Astrocyte (in vitro differentiated cells and primary cell): ENCODE measurements at regions not wholly inside any gene's neighbourhood (a gene's known extent, or its start where the extent isn't known, plus 50 kb on each side); places are given as distances from the start of the nearest gene placed in this dataset.
"Not testable (repeated sequence)": the region's sequence is repeated elsewhere in the genome, so short reads cannot be mapped to it uniquely, and the experiment has no call there.

Experiments
- DNase-seq: peaks from one replicate; pipeline ENCODE4 v3.0.0-alpha.2; 2010; ENCODE audit warnings: low read depth
- FAIRE-seq: peaks from 2 replicates; lab custom pipeline; 2011; peaks lifted over from hg19 to GRCh38; lab: Jason Lieb, UNC
- H2AFZ ChIP-seq: 2 replicates; pipeline ENCODE4 v1.6.0; 2012; ENCODE audit warnings: low read depth, low read length, inconsistent platforms
- H3K27ac ChIP-seq: 2 replicates; pipeline ENCODE4 v1.5.1; 2011; ENCODE audit warnings: low read depth, low read length, inconsistent platforms
- H3K27me3 ChIP-seq: 2 replicates; pipeline ENCODE4 v1.6.0; 2011; ENCODE audit warnings: low read length, inconsistent platforms; ENCODE audit not compliant: insufficient read depth
- H3K36me3 ChIP-seq: 2 replicates; pipeline ENCODE4 v1.5.1; 2011; ENCODE audit warnings: low read length, inconsistent platforms; ENCODE audit not compliant: insufficient read depth
- H3K4me1 ChIP-seq: 2 replicates; pipeline ENCODE4 v1.5.1; 2011; ENCODE audit warnings: low read length, inconsistent platforms; ENCODE audit not compliant: insufficient read depth
- H3K4me2 ChIP-seq: 2 replicates; pipeline ENCODE4 v1.6.0; 2012; ENCODE audit warnings: low read length, inconsistent platforms
- H3K4me3 ChIP-seq: 2 replicates; pipeline ENCODE4 v1.5.1; 2011; ENCODE audit warnings: low read depth, mild to moderate bottlenecking, low read length, inconsistent platforms; ENCODE audit not compliant: insufficient read depth
- H3K79me2 ChIP-seq: 2 replicates; pipeline ENCODE4 v1.6.0; 2012; ENCODE audit warnings: mild to moderate bottlenecking, low read length, inconsistent platforms; ENCODE audit not compliant: insufficient read depth
- H3K9ac ChIP-seq: 2 replicates; pipeline ENCODE4 v1.6.0; 2012; ENCODE audit warnings: mild to moderate bottlenecking, low read length, inconsistent platforms
- H3K9me3 ChIP-seq: 2 replicates; pipeline ENCODE4 v1.5.1; 2012; ENCODE audit warnings: low read depth, mild to moderate bottlenecking, low read length, inconsistent platforms; ENCODE audit not compliant: insufficient read depth
- H4K20me1 ChIP-seq: 2 replicates; pipeline ENCODE4 v1.6.0; 2012; ENCODE audit warnings: low read length, inconsistent platforms; ENCODE audit not compliant: insufficient read depth
- H3K27ac Mint-ChIP-seq: one replicate; pipeline ENCODE4 v1.8.0; 2021; ENCODE audit warnings: mild to moderate bottlenecking, mixed read lengths; ENCODE audit not compliant: unreplicated experiment
- H3K27me3 Mint-ChIP-seq: one replicate; pipeline ENCODE4 v1.8.0; 2021; ENCODE audit warnings: low read depth, mixed read lengths; ENCODE audit not compliant: unreplicated experiment
- H3K36me3 Mint-ChIP-seq: one replicate; pipeline ENCODE4 v1.8.0; 2021; ENCODE audit warnings: low read depth, mixed read lengths; ENCODE audit not compliant: unreplicated experiment
- H3K4me1 Mint-ChIP-seq: one replicate; pipeline ENCODE4 v1.8.0; 2021; ENCODE audit warnings: low read depth, mixed read lengths; ENCODE audit not compliant: unreplicated experiment
- H3K4me3 Mint-ChIP-seq: one replicate; pipeline ENCODE4 v1.8.0; 2021; ENCODE audit warnings: mild to moderate bottlenecking, moderate library complexity, mixed read lengths; ENCODE audit not compliant: unreplicated experiment
- H3K9me3 Mint-ChIP-seq: one replicate; pipeline ENCODE4 v1.8.0; 2021; ENCODE audit warnings: mild to moderate bottlenecking, mixed read lengths; ENCODE audit not compliant: unreplicated experiment
- EZH2 ChIP-seq: IDR thresholded peaks from 2 replicates; pipeline ENCODE4 v1.6.1; 2012; ENCODE audit warnings: mild to moderate bottlenecking, low read length, inconsistent platforms; ENCODE audit not compliant: insufficient read depth
- TF ChIP-seq, protein P1 (sequence below): IDR thresholded peaks from 2 replicates; pipeline ENCODE4 v1.5.1; 2011; ENCODE audit warnings: low read depth, mild to moderate bottlenecking, inconsistent platforms, low read length, moderate library complexity; ENCODE audit not compliant: insufficient read depth

DNA sequence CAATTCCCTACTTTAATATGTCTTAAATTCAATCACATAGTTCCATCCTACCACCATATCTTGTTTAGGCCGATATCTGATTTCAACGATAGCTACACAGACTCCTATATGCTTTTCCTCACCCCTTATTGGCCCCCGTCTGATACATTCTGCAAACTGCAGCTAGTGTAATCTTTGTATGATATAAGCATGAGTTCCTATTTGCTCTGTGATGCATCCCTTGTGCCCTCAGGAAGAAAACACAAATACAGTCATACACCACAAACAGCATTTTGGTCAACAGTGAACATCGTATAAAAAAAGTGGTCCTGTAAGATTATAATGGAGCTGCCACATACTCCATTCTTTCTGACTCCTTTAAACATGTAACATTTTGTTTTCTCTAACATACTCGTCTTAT lies 837.8 kb upstream of the CDH6 start:
- DNase-seq (no peak), FAIRE-seq (no peak)
- Histone ChIP-seq H3K36me3 (no peaks in the 10 kb centered on the region), H3K4me3 (no peak overlapping the region), H3K4me2 (no peak overlapping the region), H2AFZ (no peak overlapping the region), H3K79me2 (no peaks in the 10 kb centered on the region), H3K4me1 (no peaks in the 10 kb centered on the region), H3K27ac (no peak overlapping the region), H3K9me3 (no peaks in the 10 kb centered on the region), H3K9ac (no peak overlapping the region), H4K20me1 (no peaks in the 10 kb centered on the region), H3K27me3 (no peaks in the 10 kb centered on the region)
- Mint-ChIP-seq H3K27me3 (no peaks in the 10 kb centered on the region), H3K9me3 (no peaks in the 10 kb centered on the region), H3K27ac (no peak overlapping the region), H3K36me3 (no peaks in the 10 kb centered on the region), H3K4me3 (no peak overlapping the region), H3K4me1 (no peaks in the 10 kb centered on the region)
- TF ChIP-seq, protein P1, sequence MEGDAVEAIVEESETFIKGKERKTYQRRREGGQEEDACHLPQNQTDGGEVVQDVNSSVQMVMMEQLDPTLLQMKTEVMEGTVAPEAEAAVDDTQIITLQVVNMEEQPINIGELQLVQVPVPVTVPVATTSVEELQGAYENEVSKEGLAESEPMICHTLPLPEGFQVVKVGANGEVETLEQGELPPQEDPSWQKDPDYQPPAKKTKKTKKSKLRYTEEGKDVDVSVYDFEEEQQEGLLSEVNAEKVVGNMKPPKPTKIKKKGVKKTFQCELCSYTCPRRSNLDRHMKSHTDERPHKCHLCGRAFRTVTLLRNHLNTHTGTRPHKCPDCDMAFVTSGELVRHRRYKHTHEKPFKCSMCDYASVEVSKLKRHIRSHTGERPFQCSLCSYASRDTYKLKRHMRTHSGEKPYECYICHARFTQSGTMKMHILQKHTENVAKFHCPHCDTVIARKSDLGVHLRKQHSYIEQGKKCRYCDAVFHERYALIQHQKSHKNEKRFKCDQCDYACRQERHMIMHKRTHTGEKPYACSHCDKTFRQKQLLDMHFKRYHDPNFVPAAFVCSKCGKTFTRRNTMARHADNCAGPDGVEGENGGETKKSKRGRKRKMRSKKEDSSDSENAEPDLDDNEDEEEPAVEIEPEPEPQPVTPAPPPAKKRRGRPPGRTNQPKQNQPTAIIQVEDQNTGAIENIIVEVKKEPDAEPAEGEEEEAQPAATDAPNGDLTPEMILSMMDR = no peak
- no peak for TF ChIP-seq EZH2

DNA sequence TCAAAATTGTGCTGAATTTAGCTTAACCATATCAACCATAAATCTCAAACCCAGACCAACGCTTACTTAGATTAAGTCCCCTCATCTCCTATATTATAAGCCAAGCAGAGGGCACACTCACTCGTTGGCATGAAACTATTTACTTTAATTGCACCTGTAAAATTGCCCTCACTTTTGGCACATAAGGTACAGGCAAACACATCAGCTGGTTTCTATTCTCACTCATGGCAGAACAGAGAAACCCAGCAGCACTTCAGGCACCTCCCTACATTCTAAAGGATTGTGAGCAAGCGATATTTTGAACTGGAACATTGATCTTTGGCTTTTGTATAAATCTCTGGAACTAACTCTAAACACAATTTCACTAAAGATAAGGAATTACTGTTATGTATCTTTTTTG lies 845.6 kb upstream of the CDH6 start:
- no peaks in the 10 kb centered on the region for H3K4me1 Mint-ChIP-seq
- H3K36me3 Mint-ChIP-seq = no peaks in the 10 kb centered on the region

DNA sequence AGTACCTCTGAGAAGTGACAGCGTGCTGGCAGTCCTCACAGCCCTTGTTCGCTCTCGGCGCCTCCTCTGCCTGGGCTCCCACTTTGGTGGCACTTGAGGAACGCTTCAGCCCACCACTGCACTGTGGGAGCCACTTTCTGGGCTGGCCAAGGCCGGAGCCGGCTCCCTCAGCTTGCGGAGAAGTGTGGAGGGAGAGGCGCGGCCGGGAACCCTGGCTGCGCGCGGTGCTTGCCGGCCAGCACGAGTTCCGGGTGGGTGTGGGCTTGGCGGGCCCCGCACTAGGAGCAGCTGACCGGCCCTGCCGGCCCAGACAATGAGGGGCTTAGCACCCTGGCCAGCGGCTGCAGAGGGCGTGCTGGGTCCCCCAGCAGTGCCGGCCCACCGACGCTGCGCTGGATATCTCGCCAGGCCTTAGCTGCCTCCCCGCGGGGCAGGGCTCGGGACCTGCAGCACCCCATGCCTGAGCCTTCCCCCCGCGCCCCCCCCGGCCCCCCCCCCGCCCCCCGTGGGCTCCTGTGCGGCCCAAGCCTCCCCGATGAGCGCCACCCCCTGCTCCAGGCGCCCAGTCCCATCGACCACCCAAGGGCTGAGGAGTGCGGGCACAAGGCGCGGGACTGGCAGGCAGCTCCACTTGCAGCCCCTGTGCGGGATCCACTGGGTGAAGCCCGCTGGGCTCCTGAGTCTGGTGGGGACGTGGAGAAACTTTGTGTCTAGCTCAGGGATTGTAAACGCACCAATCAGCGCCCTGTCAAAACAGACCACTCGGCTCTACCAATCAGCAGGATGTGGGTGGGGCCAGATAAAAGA lies 847.7 kb upstream of the CDH6 start:
- H3K4me1 ChIP-seq, H3K79me2 ChIP-seq, H3K27ac Mint-ChIP-seq, H3K9ac ChIP-seq, H3K36me3 Mint-ChIP-seq, H3K36me3 ChIP-seq, H4K20me1 ChIP-seq, H3K4me3 Mint-ChIP-seq, H3K9me3 Mint-ChIP-seq, H3K27me3 ChIP-seq, H3K4me2 ChIP-seq, H3K4me3 ChIP-seq, FAIRE-seq, H3K9me3 ChIP-seq, H3K27ac ChIP-seq, H3K4me1 Mint-ChIP-seq, H3K27me3 Mint-ChIP-seq, DNase-seq, H2AFZ ChIP-seq: not testable (repeated sequence)

More for the DNA sequence above, 845.6 kb upstream of the CDH6 start:
- Histone ChIP-seq H3K27ac (no peak overlapping the region), H4K20me1 (no peaks in the 10 kb centered on the region), H2AFZ (no peak overlapping the region), H3K4me3 (no peak overlapping the region), H3K36me3 (no peaks in the 10 kb centered on the region), H3K27me3 (no peaks in the 10 kb centered on the region), H3K9me3 (no peaks in the 10 kb centered on the region), H3K9ac (no peak overlapping the region), H3K4me2 (no peak overlapping the region), H3K4me1 (no peaks in the 10 kb centered on the region), H3K79me2 (no peaks in the 10 kb centered on the region)
- no peaks in the 10 kb centered on the region for H3K27me3 Mint-ChIP-seq
- no peak overlapping the region for H3K4me3 Mint-ChIP-seq
- TF ChIP-seq, protein P1 = no peak
- no peak for TF ChIP-seq EZH2
- FAIRE-seq (no peak), DNase-seq (no peak)
- no peaks in the 10 kb centered on the region for H3K9me3 Mint-ChIP-seq
- no peak overlapping the region for H3K27ac Mint-ChIP-seq
